HG02884 (cell line): ENCODE measurements at regions not wholly inside any gene's neighbourhood (a gene's known extent, or its start where the extent isn't known, plus 50 kb on each side); places are given as distances from the start of the nearest gene placed in this dataset.
"Not testable (repeated sequence)": the region's sequence is repeated elsewhere in the genome, so short reads cannot be mapped to it uniquely, and the experiment has no call there.

Source experiments
- ATAC-seq: cut with Tn5 transposase; IDR thresholded peaks from one replicate; pipeline ENCODE4 v1.9.1; 2021; ENCODE audit warnings: mild to moderate bottlenecking, moderate library complexity; ENCODE audit not compliant: unreplicated experiment

DNA sequence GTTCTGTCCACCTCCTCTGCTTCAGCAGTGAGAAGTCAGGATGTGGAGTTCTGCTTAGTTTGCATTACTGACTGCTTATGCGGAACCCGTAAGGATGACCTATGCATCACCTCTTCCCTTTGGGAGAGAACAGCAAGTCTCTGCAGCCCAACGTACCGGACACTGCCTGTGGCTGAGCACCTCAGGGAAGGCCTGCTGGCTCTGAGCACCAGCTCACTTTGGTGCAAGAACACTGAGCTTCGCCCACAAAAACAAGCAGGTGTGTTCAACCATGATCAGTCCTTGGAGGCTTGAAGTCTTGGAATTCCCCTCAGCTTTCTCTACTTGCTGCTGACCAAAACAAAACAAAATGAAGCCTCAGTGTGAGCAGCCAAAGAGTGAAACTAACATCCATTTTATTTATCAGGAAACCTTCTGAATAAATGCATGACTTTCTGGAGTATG lies 52.7 kb upstream of the NCK2 start:
- ATAC-seq = peak; percentile 66

DNA sequence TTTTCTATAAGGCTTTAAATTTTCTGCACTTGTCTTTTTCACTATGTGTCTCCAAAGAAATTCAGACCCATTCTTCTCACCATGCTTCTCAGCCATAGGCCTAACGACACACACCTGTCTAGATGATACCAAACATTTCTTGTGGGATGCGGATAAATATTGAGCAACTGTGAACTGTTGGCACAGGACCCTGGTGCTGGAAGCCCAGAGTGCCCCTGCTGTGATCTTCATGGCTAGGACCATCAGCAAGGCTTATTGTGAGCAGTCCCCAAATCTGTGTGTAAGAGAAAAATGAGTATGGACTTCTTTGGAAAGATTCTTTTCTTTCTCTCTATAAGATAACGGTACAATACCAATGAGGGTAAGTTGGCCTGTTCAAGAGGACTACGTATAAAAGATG lies 54.1 kb upstream of the NCK2 start:
- no peak for ATAC-seq

DNA sequence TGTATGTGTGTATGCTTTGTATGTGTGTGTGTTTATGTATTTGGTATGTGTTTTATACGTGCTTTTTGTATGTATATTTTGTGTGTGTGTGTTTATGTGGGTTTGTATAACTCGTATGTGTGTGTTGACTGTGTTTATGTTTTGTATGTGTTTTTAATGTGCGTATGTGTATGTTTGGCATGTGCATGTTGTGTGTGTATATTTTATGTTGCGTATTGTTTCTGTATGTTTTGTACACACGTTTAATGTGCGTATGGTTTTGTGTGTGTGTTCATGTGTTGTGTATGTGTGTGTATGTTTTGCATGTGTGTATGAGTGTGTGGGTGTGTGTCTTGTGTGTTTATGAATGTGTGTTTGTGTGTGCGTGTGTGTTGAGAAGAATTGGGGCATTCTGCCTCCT lies 55.2 kb upstream of the NCK2 start:
- no peak for ATAC-seq

DNA sequence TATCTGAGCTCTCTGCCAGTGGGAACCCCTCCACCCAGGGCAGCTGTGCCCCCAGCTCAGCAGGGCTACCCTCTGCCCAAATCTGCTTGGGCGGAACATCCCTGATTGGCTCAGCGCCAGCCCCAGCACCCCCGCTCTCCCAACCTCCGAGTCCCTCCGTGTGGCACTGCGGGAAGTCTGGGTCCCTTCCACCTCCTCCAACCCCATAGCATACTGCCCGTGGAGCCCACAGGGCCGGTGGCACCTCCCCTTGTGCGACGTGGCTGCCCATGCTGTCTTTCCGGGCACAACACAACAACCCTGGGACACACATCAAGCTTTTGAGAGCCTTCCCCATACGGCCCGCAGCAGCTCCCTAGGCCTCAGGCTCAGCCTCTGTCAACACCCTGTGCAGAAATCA lies 55.8 kb upstream of the NCK2 start:
- ATAC-seq = no peak

DNA sequence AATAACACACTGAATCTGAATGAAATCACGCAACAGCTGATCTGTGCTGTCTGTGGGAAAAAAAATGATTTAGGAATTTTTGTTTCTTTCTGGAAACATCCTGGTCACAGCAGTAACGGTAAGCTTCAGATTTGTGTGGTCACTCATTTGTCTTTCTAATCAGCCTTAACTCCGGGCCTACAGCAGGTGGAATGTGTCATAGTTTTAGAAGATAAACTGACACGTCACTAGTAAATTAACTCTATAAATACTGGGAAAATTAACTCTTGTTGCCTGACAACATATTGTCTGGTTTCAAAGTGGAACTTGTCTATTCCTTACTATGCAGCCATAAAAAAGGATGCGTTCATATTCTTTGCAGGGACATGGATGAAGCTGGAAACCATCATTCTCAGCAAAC lies 58.1 kb upstream of the NCK2 start:
- ATAC-seq = no peak

DNA sequence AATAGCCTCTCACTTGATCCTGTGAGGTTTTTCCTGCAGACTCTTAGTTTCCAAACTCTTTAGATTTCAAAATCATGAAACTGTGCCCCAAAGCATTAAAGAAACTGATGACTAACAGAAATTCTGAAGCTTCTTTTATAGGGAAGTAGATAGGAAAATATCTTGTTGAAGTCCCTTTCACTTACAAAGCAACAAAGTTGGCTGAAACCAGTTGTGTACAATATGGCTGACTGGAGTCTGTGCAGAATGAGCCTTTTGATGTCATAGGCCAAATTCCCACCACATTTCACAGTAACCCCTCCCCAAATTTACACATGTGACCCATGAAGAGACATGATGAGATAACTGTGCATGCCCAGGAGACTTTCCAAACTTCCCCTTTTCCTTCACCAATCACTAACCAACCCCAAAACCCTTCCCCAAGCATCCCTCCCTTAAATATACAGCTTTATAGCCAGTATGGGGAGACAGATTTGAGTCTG lies 61.7 kb upstream of the NCK2 start:
- no peak for ATAC-seq

DNA sequence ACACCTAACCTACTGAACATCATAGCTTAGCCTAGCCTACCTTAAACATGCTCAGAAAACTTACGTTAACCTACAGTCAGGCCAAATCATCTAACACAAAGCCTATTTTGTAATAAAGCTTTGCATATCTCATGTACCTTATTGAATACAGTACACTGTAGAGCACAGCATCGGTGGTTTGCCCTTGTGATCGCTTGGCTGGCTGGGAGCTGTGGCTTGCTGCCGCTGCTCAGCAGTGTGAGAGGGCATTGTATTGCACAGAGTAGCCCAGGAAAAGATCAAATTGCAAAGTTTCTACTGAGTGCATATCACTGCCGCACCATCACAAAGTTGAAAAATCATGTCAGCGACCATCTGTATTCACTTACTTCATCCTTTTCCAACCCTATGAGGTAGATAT lies 62.3 kb upstream of the NCK2 start:
- no peak for ATAC-seq

DNA sequence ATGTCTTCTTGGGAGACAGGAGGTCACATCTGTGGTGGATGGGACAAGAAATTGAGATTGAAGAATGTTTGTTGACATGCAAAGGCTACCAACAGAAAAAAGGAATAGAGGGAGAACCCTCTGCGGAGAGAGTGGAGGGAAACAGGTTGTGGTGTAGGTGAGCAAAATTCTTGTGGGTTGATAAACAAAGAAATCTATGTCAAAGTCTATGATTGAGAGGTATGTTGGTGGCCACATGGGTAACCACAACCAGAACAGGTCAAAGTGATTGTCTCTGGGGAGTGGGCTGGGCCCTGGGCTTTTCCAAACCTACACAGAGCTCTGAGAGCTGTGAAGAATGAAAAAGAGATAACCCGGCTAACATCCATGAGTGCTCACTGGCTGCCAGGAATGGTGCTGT lies 62.8 kb upstream of the NCK2 start:
- no peak for ATAC-seq

DNA sequence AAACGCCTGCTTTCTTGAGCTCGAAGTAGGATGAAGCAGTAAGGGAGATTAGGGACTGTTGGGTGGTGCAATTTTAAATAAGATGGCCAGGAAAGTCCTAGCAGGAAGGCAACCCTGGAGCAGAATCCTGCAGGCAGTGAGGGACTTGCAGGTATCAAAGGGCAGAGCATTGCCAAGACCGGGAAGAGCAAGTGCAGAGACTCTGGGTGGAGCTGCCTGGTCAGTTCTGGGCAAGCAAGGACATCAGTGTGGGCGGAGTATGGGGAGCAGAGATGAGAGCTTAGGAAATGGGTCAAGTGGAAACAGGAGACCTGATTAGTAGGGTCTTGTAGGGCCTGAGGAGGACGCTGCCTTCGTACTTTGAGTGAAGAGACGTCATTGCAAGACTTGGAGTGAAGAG lies 64.4 kb upstream of the NCK2 start:
- ATAC-seq = no peak

DNA sequence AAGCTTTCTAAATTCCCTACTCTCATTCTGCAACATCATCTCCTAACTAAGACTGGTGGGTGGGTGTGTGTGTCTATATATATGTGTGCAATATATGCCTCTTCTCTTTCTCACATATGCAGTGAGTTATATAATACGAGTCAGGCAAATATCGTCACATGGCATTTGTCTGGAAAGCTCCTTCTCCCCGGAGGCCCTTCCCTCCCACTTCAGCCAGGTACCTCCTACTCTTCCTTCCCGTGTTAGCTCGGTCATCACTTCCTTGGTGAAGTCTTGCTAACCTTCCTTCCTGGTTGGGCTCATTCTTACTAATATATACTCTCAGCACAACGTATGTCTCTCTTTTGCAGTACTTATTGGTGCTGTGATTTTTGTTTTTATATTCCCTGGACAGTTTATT lies 66.4 kb upstream of the NCK2 start:
- ATAC-seq = no peak

DNA sequence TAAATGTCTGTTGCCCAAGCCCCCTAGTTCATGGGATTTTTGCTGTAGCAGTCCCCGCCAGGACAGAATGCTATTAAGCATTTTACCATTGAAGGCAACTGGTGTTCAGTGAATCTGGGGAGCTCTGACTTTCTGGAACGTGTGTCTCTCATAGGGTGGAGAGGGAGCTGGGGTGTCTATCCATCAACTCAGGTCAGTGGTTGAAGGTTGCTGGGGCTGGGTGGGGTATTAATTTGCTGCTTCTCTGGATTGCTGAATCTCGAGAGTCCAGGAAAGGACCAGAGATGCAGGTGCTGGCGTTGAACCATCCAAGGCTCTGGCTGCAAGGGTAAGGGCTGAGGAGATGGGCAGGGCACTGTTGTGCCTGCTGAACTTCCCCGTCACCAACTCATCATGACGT lies 66.8 kb upstream of the NCK2 start:
- ATAC-seq = no peak

DNA sequence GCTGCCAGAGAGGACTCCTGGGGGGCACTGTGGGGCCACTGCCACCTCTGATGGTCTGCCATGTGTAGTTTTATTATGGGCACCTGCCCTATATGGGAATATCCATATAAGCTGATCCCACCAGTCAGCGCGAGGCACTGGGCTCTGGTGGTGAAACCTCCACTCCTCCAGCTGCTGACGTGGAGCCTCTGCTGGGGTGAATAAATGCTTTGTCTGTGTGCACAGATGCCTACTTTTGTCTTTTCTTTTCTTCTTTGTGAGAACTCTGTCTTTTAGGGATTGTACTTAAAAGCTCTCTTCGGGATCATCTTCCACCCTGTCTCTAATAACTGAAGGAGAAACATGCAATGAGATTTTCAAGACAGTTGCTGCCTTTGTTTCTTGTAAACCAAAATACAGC lies 68.9 kb upstream of the NCK2 start:
- ATAC-seq = no peak

DNA sequence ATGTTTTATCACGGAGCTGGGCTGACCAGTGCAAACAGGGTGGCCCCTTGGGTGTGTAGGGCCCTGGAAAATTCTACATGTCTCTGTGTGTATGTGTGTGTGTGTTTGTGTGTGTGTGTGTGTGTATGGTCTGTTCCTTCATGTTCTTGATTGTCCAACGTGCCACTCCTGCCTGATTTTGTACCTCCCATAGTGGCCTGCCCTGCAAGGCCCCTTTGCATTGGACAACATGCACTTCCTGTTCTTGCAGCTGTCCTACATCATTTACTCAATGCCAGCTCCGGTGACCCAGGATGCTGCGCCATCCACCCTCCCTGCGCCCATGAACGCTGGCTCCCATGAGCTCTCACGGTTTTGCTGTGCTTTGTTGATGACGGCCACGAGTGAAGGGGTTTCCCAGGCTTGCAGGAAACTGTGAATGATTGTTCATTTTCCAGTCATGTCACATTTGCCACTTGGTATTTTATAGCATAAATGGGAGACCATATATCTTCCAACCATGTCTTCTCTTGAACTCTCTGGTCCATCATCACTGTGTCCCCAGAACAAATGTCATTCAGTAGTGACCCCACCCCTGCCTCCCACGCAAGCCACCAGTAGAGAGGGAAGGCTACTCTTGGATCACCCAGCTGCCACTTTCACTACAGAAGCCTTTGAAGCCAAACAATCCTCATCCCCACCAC lies 69.7 kb upstream of the NCK2 start:
- ATAC-seq = no peak

DNA sequence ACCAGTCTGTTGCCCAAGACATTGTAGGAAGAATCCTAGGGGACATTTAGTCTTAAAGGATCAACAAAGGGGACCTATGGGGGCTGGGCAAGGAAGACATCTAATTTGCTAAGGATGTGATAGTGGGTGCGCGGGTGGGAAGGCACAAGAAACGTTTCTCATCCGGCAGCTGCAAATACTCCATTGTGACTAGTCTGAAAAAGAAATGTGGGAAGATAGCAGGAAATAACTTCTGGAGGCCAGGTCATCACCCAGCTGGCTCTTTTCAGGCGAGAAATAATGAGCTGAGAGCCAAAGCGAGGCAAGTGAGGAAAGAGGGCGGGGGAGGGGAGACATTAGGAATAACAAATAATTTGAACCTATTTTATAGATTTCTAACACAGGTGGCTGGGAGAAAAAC lies 70.3 kb upstream of the NCK2 start:
- no peak for ATAC-seq

DNA sequence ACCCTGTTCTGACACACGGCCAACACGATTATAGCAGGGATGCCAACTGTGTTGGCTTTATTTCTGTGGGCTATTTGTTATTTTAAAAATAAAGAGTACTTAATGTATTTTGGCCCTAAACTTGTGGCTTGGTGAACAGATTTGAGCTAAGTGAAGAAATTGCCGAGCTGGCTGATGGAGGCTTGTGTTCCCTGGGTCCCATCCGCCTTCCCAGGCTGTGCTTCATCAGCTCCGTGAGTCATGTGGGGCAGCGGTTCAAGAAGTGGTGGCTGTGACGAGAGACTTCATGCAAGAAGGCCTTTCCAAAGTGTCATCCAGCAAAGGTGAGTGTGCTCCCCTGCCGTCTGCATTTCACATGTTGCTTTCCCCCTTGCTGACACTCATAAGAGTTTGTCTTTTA lies 73.6 kb upstream of the NCK2 start:
- ATAC-seq = no peak

DNA sequence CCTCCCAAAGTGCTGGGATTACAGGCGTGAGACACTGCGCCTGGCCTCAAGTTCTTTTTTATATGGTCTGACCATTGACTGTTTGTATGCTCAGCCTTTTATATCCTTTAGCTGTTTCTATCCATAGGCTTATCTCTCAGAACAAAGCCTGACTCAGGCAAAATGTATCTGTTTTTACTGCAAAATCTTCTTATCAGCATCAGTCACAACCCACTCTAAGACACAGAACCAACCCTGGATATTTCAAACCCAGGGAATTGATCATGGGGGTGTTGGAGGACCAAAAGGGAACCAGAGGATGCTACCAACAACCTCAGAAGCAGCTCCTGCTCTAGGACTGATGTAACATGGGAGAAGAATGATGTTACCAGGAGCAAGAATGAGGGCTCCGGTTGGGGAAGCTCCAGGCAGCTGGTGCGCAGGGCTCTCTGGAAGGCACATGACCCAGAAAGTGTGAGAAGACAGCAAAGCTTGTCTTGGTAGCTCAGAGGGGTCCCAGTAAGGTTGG lies 75.3 kb upstream of the NCK2 start:
- ATAC-seq = no peak

DNA sequence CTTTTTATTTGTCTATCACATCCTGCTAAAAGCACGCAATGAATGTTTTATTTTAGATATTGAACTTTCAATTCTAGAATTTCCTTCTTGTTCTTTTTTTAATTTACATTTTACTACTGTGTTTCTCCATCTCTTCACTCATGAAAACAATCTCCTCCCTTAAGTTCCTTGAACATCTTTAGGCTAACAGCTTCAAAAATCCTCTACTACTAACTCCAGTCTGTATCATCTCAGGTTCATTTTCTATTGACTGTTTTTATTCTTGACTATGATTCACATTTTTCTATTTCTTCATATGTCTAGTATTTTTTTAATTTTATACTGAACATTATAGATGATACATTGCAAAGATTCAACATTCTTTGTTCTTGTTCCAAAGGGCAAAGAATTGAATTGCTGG lies 79.2 kb upstream of the NCK2 start:
- no peak for ATAC-seq

DNA sequence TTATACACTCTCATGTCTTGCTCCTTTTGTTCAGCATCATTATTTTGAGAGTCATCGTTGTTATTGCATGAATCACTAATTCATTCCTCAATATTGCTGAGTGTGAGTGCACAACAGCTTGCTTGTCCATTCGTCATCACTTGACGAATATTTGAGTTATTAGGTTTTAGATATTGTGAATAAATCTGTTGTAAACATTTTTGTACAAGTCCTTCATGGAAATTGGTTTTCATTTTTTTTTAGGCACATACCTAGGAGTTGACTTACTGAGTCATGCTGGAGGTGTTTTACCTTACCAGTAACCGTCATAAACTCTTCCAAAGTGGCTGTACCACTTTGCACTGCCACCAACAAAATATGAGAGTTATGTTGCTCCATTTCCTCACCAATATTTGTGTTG lies 84.2 kb upstream of the NCK2 start:
- ATAC-seq = no peak

DNA sequence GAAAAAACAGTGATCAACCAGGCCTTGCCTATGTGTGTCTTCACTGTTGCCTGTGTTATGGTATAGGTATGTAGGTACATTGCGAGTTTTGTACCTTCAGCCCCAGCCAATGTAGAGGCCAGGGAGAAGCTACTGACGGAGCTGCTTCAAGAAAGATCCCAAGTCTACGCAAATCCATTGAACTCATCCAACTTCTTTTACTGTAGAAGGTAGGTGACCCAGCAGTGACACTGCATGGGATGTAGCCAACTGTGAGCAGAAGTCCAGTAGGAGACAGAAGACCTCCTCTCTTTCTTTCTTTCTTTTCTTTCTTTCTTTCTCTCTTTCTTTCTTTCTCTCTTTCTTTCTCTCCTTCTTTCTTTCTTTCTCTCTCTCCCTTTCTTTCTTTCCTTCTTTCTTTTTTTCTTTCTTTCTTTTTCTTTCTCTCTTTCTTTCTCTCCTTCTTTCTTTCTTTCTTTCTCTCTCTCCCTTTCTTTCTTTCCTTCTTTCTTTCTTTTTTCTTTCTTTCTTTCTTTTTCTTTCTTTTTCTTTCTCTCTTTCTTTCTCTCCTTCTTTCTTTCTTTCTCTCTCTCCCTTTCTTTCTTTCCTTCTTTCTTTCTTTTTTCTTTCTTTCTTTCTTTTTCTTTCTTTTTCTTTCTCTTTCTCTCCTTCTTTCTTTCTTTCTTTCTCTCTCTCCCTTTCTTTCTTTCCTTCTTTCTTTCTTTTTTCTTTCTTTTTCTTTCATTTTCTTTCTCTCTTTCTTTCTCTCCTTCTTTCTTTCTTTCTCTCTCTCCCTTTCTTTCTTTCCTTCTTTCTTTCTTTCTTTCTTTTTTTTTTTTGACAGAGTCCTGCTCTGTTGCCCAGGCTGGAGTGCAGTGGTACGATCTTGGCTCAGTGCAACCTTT lies 88.7 kb upstream of the NCK2 start:
- ATAC-seq = not testable (repeated sequence)

DNA sequence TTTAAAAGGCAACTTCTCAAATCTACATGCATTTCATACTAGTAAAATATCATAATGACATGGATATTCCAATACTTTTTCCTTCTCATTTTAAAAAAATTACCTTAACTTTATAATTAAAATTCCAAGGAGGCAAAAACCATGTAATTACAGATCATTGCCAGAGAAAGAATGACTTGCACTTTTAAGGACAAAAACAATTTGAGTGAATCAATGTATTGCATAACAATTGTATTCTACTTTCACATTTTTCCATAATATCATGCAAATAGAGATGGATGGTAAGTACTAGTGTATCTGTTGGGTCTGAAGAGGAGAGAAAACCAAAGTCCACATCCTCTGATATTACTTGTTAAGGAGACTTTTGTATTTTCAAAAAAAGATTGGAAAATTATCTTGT lies 89.5 kb upstream of the NCK2 start:
- no peak for ATAC-seq

DNA sequence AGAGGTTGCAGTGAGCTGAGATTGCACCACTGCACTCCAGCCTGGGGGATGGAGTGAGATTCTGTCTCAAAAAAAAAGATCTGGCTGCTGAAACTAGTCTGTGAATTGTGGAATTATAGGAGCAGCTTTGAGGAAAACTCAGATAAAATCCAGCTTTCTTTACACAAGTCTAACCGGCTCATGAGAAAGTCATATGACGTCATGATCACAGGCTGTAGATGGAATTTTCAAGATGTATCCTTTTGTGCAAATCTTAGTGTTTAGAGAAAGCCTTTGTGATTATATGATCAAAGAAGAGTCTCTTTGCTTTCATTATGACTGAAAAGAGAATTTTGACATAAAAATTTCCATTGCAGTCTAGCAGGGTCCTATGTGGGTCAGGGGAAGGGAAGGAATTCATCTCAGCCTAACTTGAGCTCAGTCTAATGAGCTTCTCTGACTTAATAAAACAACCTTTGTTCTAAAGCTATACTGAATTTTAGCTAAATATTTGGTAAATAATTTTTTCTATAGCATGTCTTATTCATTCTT lies 90.2 kb upstream of the NCK2 start:
- no peak for ATAC-seq

DNA sequence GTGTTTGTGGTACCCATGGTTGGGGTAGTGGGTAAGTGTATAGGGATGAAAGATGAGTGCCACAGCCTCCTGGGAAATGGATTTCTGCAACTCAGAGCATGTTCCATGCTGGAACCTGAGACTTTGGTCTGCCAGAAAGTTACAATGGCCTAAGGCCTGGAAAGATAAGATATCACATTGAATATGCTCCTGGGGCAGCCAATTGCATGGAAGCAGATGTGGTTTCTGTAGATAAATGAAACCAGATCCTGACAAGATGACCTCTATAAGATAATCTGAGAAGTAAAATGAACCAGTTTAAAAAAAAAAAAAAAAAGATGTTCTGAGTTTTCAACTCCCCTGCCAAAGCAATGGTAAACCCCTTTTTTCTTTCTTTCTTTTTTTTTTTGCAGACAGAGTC lies 91.4 kb upstream of the NCK2 start:
- ATAC-seq = no peak
